ENCODE measurements at regions not wholly inside any gene's neighbourhood (a gene's known extent, or its start where the extent isn't known, plus 50 kb on each side); places are given as distances from the start of the nearest gene placed in this dataset.

DNA sequence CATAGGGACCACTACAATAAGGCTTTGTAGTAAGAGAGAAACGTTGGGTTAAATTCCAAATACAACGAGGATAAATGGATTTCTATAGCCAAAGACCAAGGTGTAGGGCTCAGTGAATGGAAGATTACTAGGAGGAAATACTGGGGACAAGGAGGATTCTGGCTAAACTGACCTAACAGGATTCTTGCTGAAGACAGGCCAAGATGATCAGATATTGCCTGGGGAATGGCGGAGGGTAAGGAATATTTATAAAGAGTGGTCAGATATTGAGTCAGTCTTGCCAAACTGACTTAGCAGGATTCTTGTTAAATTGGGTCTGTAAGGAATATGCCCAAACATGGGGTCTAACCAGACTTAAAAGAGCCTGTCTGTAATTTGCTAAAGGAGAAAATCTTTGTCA lies 463.8 kb downstream of the EDEM1 start:
- TF ChIP-seq, protein P1, sequence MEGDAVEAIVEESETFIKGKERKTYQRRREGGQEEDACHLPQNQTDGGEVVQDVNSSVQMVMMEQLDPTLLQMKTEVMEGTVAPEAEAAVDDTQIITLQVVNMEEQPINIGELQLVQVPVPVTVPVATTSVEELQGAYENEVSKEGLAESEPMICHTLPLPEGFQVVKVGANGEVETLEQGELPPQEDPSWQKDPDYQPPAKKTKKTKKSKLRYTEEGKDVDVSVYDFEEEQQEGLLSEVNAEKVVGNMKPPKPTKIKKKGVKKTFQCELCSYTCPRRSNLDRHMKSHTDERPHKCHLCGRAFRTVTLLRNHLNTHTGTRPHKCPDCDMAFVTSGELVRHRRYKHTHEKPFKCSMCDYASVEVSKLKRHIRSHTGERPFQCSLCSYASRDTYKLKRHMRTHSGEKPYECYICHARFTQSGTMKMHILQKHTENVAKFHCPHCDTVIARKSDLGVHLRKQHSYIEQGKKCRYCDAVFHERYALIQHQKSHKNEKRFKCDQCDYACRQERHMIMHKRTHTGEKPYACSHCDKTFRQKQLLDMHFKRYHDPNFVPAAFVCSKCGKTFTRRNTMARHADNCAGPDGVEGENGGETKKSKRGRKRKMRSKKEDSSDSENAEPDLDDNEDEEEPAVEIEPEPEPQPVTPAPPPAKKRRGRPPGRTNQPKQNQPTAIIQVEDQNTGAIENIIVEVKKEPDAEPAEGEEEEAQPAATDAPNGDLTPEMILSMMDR (IDR thresholded peaks at IDR 0.05) = no peak
- TF ChIP-seq POLR2A (IDR thresholded peaks at IDR 0.05) = no peak
